Peyer's patch (tissue), 4 donors: ENCODE measurements at regions not wholly inside any gene's neighbourhood (a gene's known extent, or its start where the extent isn't known, plus 50 kb on each side); places are given as distances from the start of the nearest gene placed in this dataset.

ENCODE experiments used
- DNase-seq, 3 donors: peaks; one replicate each; pipeline ENCODE4 v3.0.0-alpha.2; 2017 to 2019
- H3K27ac ChIP-seq, 4 donors: fragments of 200-600 bp; sonication (generic); one replicate each; pipeline ENCODE4 v1.5.1; 2016 to 2019
- H3K27me3 ChIP-seq, 2 donors: fragments of 200-600 bp; sonication (generic); one replicate each; pipeline ENCODE4 v1.5.1; 2019
- H3K36me3 ChIP-seq, 3 donors: fragments of 200-600 bp; sonication (generic); one replicate each; pipeline ENCODE4 v1.5.1; 2016 to 2019
- H3K4me1 ChIP-seq, 4 donors: fragments of 200-600 bp; sonication (generic); one replicate each; pipeline ENCODE4 v1.5.1; 2016 to 2019
- H3K4me3 ChIP-seq, 4 donors: fragments of 200-600 bp; sonication (generic); 1 replicate in 3 of 4; 2 replicates in 1 of 4; pipeline ENCODE4 v1.5.1; 2016 to 2019; ENCODE audit warnings: mild to moderate bottlenecking in 1 of 4
- H3K9me3 ChIP-seq, 4 donors: fragments of 200-600 bp; sonication (generic); one replicate each; pipeline ENCODE4 v1.5.1; 2016 to 2019; ENCODE audit warnings: mild to moderate bottlenecking in 1 of 4
- CTCF ChIP-seq, 6 experiments: fragments of 450-650 bp in 4 of 6; fragments of 200-600 bp in 2 of 6; sonication (generic) in 1 of 6; IDR thresholded peaks; one replicate each; pipeline ENCODE4 v1.5.1; 2017 to 2019; ENCODE audit warnings: antibody characterized with exemption in 6 of 6, mild to moderate bottlenecking in 3 of 6, moderate library complexity in 1 of 6
- POLR2A ChIP-seq, 2 donors: fragments of 450-650 bp; IDR thresholded peaks; one replicate each; pipeline ENCODE4 v1.5.1; 2017; ENCODE audit warnings: antibody characterized with exemption in 2 of 2, mild to moderate bottlenecking in 2 of 2, moderate library complexity in 2 of 2

DNA sequence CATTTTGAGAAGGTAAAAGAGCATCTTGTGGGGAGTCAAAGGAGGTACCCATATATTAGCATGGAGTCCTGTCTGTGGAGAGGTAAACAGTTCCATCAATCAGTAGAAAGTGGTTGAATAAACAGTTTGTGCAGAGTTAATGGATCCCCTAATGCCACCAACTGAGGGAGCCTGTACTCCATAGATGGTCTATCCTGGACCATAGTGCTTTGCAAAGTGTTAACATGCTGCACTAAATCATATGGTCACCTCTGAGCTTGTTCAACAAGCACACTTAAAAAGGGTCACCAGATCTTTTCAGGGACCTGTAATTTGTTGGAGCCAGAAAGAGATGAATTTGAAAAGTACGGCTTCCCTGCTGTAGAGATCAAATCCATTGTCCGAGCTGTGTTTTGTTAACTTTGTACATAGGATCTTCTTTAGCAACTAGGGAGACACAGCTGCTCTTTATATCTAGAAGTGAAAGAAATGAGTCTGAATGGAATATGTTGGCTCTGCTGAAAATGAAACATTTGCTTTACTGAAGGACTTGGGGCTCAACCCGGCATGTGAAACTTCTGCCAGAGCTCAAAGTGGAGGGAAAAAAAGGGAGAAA lies 366.4 kb downstream of the ETNK1 start:
- TF ChIP-seq CTCF (IDR thresholded peaks at IDR 0.05), result no peak
- no peak for TF ChIP-seq POLR2A (IDR thresholded peaks at IDR 0.05)
- Histone ChIP-seq H3K4me3 (no peak overlapping the region), H3K4me1 (no peaks in the 10 kb centered on the region)

DNA sequence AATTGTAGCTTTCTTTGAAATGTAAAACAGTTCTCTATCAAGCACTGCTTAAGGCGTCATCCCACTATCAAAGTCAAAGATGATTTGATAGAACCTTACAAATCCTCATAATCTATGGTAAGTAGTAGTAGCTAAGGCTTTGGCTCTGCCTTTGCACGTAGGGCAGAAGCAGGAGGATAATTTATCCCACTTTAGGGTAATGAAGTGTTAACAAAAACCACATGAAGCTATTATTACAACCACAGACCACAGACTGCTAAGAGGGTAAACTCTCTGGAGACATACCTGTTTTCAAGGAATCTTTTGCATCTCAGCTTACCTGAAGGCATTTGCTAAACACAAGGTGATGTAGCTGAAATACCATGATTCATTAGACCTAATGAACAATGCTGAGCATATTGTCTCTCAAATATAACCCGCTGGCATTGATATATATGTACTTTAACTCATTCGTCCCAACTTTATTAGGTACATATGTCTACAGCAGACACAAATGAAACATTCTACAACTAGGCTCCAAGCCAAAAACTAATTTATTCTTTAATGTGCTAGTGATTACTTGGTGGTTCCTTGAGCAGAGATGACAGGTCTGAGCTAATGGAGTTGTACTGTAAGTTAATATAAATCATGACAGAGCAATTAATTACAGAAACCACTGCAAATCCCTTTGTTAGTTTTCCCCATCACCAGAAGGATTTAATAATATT lies 368.8 kb downstream of the ETNK1 start:
- H3K4me1 ChIP-seq, result no peaks in the 10 kb centered on the region
- no peaks in the 10 kb centered on the region for H3K36me3 ChIP-seq
- H3K27ac ChIP-seq, result no peak overlapping the region
- no peak for DNase-seq
- no peak overlapping the region for H3K4me3 ChIP-seq
- H3K27me3 ChIP-seq, result no peaks in the 10 kb centered on the region
- no peaks in the 10 kb centered on the region for H3K9me3 ChIP-seq
- TF ChIP-seq CTCF (IDR thresholded peaks at IDR 0.05) (no peak), POLR2A (IDR thresholded peaks at IDR 0.05) (no peak)

More for the DNA sequence above, 366.4 kb downstream of the ETNK1 start:
- Histone ChIP-seq H3K27ac (no peak overlapping the region), H3K36me3 (no peaks in the 10 kb centered on the region), H3K9me3 (no peaks in the 10 kb centered on the region), H3K27me3 (no peaks in the 10 kb centered on the region)
- no peak for DNase-seq

GRCh38 chr12:22994316-22994675 lies 369.3 kb downstream of the ETNK1 start:
- H3K4me1 ChIP-seq, result no peaks in the 10 kb centered on the region
- DNase-seq, result no peak
- H3K4me3 ChIP-seq, result no peak overlapping the region
- H3K9me3 ChIP-seq, result no peaks in the 10 kb centered on the region
- H3K27me3 ChIP-seq, result no peaks in the 10 kb centered on the region
- H3K27ac ChIP-seq, result no peak overlapping the region
- TF ChIP-seq POLR2A (IDR thresholded peaks at IDR 0.05) (no peak), CTCF (IDR thresholded peaks at IDR 0.05) (no peak)
- no peaks in the 10 kb centered on the region for H3K36me3 ChIP-seq

- Histone ChIP-seq H3K36me3 (no peaks in the 10 kb centered on the region), H3K9me3 (no peaks in the 10 kb centered on the region), H3K4me1 (no peaks in the 10 kb centered on the region), H3K27ac (no peak overlapping the region), H3K27me3 (no peaks in the 10 kb centered on the region), H3K4me3 (no peak overlapping the region)
- no peak for DNase-seq
- TF ChIP-seq CTCF (IDR thresholded peaks at IDR 0.05) (no peak), POLR2A (IDR thresholded peaks at IDR 0.05) (no peak)
Observed at GRCh38 chr12:23001487-23001886, 376.5 kb downstream of the ETNK1 start.

GRCh38 chr12:23002381-23002780 lies 377.4 kb downstream of the ETNK1 start:
- Histone ChIP-seq H3K27ac (no peak overlapping the region), H3K9me3 (no peaks in the 10 kb centered on the region), H3K4me1 (no peaks in the 10 kb centered on the region), H3K27me3 (no peaks in the 10 kb centered on the region), H3K4me3 (no peak overlapping the region), H3K36me3 (no peaks in the 10 kb centered on the region)
- DNase-seq, result no peak
- TF ChIP-seq POLR2A (IDR thresholded peaks at IDR 0.05) (no peak), CTCF (IDR thresholded peaks at IDR 0.05) (no peak)
